Panc1 (cell line): ENCODE measurements at regions not wholly inside any gene's neighbourhood (a gene's known extent, or its start where the extent isn't known, plus 50 kb on each side); places are given as distances from the start of the nearest gene placed in this dataset.

Experiments
- CTCF ChIP-seq: fragments of 450-650 bp; IDR thresholded peaks from 2 replicates; pipeline ENCODE4 v1.5.1; 2017; ENCODE audit warnings: mild to moderate bottlenecking
- REST ChIP-seq, 2 experiments: IDR thresholded peaks; 2 replicates each; pipeline ENCODE4 v1.6.1; 2011 to 2012; ENCODE audit warnings: low read depth in 2 of 2, control low read depth in 1 of 2, low read length in 1 of 2, mild to moderate bottlenecking in 1 of 2, moderate library complexity in 1 of 2; ENCODE audit not compliant: insufficient read depth in 1 of 2
- TCF7L2 ChIP-seq: IDR thresholded peaks from 2 replicates; pipeline ENCODE4 v1.6.1; 2011; ENCODE audit warnings: mild to moderate bottlenecking, low read depth, low read length, inconsistent platforms

DNA sequence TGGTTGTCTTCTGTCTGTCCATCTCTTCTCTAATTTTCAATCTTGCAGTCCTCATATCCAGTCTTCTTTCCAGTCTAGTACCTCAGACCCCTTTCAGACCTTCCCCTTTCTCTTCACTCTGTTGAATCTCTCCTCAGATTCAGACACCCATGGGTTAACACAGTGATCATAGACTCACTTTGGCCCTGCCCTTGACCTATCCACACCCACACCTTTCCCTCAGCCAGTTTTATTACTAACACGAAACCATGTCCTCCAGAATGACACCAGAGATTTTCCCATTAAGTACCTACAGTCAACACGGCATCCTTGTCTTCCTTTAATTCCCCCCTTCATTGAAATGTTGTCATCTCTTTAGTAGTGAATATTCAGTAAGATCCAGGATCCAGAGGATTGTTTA, 74.5 kb upstream of the UBE2E2 start:
- TF ChIP-seq REST (IDR thresholded peaks at IDR 0.05; ENCODE audit: insufficient read depth in 1 of 2, low read depth in 2 of 2, low read length in 1 of 2) (no peak), CTCF (no peak), TCF7L2 (no peak)
